Epithelial cell of esophagus (primary cell): ENCODE measurements at regions not wholly inside any gene's neighbourhood (a gene's known extent, or its start where the extent isn't known, plus 50 kb on each side); places are given as distances from the start of the nearest gene placed in this dataset.
"Not testable (repeated sequence)": the region's sequence is repeated elsewhere in the genome, so short reads cannot be mapped to it uniquely, and the experiment has no call there.

Source experiments
- DNase-seq: peaks from one replicate; pipeline ENCODE4 v3.0.0; 2010; ENCODE audit warnings: low read depth
- H3K4me3 ChIP-seq: 2 replicates; pipeline ENCODE4 v1.5.1; 2011; ENCODE audit warnings: mild to moderate bottlenecking, low read length, control low read depth
- CTCF ChIP-seq: IDR thresholded peaks from 2 replicates; pipeline ENCODE4 v1.5.1; 2011; ENCODE audit warnings: low read depth, mild to moderate bottlenecking, low read length, control low read depth, inconsistent platforms; ENCODE audit not compliant: insufficient read depth; ENCODE audit errors: missing control alignments

DNA sequence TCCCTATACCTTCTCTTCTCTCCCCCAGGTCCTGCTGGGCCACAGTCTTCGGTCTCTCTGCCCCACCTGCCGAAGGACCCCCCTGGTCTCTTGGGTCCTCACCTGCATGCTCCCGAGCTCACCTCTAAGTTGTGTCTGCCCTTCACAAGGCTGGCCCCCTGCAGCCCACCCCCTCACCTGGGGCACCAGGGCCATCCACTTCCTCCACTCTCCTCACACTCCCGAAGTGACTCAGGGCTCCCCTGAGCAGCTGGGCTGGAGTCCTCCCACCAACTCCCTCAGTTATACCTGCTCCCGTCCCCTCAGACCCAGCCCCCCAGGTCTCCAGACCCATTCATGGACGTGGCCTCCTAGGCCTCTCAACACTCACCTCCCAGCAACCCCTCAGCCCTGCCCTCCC lies 822.0 kb downstream of the KCNJ18 start:
- no peak overlapping the region for H3K4me3 ChIP-seq
- no peak for DNase-seq
- no peak for TF ChIP-seq CTCF

DNA sequence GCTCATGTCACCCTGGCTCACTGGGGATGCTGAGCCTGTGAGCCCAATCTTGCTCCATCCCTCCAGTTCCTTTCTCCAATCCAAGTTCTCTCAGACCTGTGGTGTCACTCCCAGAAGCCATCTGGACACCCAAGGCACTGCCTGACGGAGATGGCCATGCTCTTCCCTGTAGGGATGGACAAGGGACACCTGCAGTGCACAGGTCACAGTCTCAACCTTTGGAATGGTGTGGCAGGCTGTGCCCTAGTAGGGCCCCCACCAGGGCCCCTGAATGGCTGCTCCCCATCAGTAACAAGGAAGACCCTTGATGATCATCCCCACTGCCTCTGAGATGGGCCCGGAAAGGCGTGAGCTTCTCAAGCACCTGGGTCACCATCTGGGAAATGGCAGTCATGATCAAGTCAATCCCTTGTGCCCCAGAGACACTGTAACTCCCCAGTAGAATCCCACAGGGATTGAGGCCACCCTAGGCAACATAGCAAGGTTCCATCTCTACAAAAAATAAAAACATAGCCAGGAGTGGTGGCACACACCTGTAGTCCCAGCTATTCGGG lies 822.5 kb downstream of the KCNJ18 start:
- no peak for TF ChIP-seq CTCF
- DNase-seq, result no peak
- no peak overlapping the region for H3K4me3 ChIP-seq

DNA sequence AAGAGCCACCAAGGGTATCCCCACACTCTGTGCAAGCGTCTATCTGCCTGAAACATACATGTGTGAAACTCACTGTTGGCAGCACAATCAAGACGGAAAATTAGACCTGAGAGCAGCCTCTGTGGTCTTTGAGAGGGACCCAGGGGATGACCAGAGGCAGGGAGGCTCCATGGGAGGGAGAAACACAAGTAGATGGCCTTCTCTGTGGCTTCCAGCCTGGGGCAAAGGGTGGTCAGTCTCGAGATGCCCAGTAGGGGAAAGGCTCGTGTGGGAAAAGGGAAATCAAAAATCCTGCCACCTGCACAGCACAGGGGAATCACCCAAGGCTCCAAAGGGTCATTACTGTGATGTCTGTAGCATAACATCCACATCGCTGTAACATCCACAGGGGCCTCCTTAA lies 823.3 kb downstream of the KCNJ18 start:
- no peak for DNase-seq
- TF ChIP-seq CTCF, result no peak

GRCh38 chr17:22516861-22517636 lies 824.7 kb downstream of the KCNJ18 start:
- no peak for DNase-seq
- no peak for TF ChIP-seq CTCF
- no peak overlapping the region for H3K4me3 ChIP-seq

More for the DNA sequence above, 823.3 kb downstream of the KCNJ18 start:
- no peak overlapping the region for H3K4me3 ChIP-seq

DNA sequence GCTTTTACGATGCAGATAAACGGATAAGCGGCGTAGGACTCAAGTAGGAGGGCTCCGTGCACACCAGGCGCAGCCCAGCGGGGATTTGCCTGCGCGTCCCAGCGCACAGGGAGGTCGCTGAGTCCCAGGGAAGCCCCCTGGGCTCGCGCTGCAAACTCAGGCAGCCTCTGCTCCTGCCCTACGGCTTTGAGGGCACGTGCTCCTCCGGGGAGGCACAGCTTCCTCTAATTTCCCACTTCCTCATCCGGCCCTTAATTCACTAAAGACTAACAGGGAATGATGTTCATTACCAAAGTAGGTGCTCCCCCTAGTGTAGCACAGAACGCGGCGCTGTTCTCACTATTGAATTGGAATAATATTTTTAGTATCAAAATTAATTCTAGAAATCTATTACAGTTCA lies 825.4 kb downstream of the KCNJ18 start:
- no peak for TF ChIP-seq CTCF
- no peak for DNase-seq
- H3K4me3 ChIP-seq, result no peak overlapping the region

DNA sequence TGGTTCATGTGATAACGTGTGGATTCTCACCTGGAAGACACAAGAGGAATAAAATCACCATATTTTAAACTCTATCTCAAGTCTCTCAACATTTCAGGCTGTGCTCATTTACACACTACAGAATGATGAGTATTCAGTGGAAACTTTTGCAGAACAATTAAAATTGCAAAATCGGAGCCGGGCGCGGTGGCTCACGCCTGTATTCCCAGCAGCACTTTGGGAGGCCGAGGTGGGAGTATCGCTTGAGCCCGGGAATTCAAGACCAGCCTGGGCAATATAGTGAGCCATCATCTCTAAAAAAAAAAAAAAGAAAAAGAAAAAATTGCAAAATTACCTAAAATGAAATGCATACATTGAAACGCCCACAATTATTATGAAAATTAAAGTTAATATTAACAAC lies 825.9 kb downstream of the KCNJ18 start:
- H3K4me3 ChIP-seq, result no peak overlapping the region
- no peak for DNase-seq
- TF ChIP-seq CTCF, result no peak

DNA sequence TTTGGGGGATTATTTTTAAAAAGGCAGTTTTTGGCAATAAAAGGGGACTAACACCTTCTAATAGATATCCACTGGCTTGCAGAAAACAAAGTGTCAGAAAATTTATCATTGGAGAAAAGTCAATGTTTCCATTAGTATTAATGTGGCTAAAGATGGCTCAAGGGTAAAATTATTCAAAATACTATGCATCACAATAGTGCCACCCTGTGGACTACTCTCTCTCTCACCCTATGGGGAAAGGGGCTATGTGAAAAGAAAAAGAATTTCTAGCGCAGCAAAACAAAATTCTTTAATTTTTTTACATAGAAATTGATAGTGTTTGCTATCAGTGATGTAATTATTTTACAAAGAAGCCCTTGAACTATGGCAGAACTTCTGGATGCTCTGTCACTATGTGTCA lies 856.5 kb downstream of the KCNJ18 start:
- not testable (repeated sequence) for H3K4me3 ChIP-seq, DNase-seq

- not testable (repeated sequence) for DNase-seq
Measured at GRCh38 chr17:22551695-22552415, 859.5 kb downstream of the KCNJ18 start.

More at GRCh38 chr17:22551695-22552415, 859.5 kb downstream of the KCNJ18 start:
- not testable (repeated sequence) for H3K4me3 ChIP-seq
